HPDE6-E6E7 (cell line): ENCODE measurements at regions not wholly inside any gene's neighbourhood (a gene's known extent, or its start where the extent isn't known, plus 50 kb on each side); places are given as distances from the start of the nearest gene placed in this dataset.

ENCODE experiments used
- DNase-seq: peaks from one replicate; pipeline ENCODE4 v3.0.0; 2011; ENCODE audit warnings: missing footprints; ENCODE audit errors: extremely low spot score

GRCh38 chr1:221162352-221162751 is 283.1 kb downstream of the HLX start:
- no peak for DNase-seq

GRCh38 chr1:221162939-221163338 is 283.7 kb downstream of the HLX start:
- DNase-seq: no peak

GRCh38 chr1:221164029-221164428 is 284.8 kb downstream of the HLX start:
- DNase-seq: no peak

- no peak for DNase-seq
Observed at GRCh38 chr1:221164951-221165838, 286.0 kb downstream of the HLX start.

- DNase-seq: no peak
Observed at GRCh38 chr1:221165839-221166500, 286.7 kb downstream of the HLX start.

- no peak for DNase-seq
Observed at GRCh38 chr1:221166559-221167318, 287.5 kb downstream of the HLX start.

- DNase-seq: no peak
Observed at GRCh38 chr1:221169447-221169889, 290.2 kb downstream of the HLX start.

GRCh38 chr1:221170171-221170570 is 290.9 kb downstream of the HLX start:
- DNase-seq: no peak

- DNase-seq: no peak
Observed at GRCh38 chr1:221171768-221172167, 292.5 kb downstream of the HLX start.

GRCh38 chr1:221172841-221173240 is 293.6 kb downstream of the HLX start:
- no peak for DNase-seq

GRCh38 chr1:221174330-221174993 is 295.2 kb downstream of the HLX start:
- DNase-seq: no peak

GRCh38 chr1:221175249-221175648 is 296.0 kb downstream of the HLX start:
- no peak for DNase-seq

GRCh38 chr1:221180704-221181368 is 301.6 kb downstream of the HLX start:
- no peak for DNase-seq

GRCh38 chr1:221182791-221183533 is 303.7 kb downstream of the HLX start:
- DNase-seq: no peak

GRCh38 chr1:221184131-221184794 is 305.0 kb downstream of the HLX start:
- DNase-seq: no peak

GRCh38 chr1:221187174-221187573 is 307.9 kb downstream of the HLX start:
- DNase-seq: no peak

GRCh38 chr1:221188458-221188857 is 309.2 kb downstream of the HLX start:
- no peak for DNase-seq

- DNase-seq: no peak
Observed at GRCh38 chr1:221190249-221190648, 311.0 kb downstream of the HLX start.

- no peak for DNase-seq
Observed at GRCh38 chr1:221192055-221192454, 312.8 kb downstream of the HLX start.

- DNase-seq: no peak
Observed at GRCh38 chr1:221200464-221200863, 321.2 kb downstream of the HLX start.
